ENCODE measurements at regions not wholly inside any gene's neighbourhood (a gene's known extent, or its start where the extent isn't known, plus 50 kb on each side); places are given as distances from the start of the nearest gene placed in this dataset.
"Not testable (repeated sequence)": the region's sequence is repeated elsewhere in the genome, so short reads cannot be mapped to it uniquely, and the experiment has no call there.

DNA sequence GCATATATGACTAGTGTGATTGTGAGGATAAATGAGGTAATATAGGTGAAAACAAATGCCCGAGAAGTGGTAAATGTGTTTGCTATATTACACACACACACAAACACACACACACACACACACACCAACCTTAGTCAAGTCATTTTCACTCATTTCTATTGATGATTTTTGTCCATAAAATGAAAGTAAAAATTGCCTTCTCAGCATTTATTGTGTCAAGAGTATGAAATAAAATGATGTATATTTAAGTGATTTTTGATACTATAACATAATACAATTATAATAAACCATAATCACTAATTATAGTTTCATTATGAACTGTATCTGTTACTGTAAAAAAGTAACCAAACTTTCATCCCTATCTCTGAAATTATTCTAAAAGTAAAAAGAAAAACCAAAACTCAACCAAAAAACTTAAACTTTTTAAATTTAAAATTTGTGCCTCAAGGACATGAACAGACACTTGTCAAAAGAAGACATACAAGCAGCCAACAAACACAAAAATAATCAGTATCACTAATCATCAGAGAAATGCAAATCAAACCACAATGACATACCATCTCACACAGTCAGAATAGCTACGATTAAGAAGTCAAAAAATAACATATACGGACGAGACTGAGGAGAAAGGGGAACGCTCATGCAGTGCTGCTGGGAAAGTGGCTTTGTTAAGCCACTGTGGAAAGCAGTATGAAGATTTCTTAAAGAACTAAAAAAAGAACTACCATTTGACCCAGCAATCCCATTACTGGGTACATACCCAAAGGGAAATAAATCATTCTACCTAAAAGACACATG is 601.0 kb downstream of the TMA16 start:
- DNase-seq (ENCODE audit: low read depth), result no peak

- DNase-seq (ENCODE audit: low read depth), result peak; percentile 1
Observed at GRCh38 chr4:164096766-164097518, 602.5 kb downstream of the TMA16 start.

DNA sequence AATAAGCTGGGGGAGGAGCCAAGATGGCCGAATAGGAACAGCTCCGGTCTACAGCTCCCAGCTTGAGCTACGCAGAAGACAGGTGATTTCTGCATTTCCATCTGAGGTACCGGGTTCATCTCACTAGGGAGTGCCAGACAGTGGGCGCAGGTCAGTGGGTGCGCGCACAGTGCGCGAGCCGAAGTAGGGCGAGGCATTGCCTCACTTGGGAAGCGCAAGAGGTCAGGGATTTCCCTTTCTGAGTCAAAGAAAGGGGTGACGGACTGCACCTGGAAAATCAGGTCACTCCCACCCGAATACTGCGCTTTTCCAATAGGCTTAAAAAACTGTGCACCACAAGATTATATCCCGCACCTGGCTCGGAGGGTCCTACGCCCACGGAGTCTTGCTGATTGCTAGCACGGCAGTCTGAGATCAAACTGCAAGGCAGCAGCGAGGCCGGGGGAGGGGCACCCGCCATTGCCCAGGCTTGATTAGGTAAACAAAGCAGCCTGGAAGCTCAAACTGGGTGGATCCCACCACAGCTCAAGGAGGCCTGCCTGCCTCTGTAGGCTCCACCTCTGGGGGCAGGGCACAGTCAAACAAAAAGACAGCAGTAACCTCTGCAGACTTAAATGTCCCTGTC is 606.4 kb downstream of the TMA16 start:
- DNase-seq (ENCODE audit: low read depth), result not testable (repeated sequence)

DNA sequence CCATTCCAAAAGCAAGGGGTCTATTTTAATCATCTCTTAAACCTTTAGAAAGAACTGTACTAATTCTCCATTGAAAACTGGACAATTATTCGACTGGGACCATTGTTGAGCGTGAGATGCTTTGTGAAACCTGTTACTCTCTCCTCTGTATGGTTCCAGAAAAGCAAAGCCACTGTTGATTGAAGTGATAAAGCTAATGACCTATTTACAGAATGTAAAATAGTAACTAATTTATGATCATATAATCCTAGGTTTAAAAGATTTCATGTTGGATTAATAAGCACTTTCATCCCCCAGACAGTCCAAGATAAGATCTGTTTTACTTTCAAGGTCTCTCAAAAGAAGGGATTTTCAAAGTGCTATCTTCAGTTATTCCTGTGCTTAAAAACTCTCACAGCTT is 614.5 kb downstream of the TMA16 start:
- DNase-seq (ENCODE audit: low read depth), result no peak

- DNase-seq (ENCODE audit: low read depth), result peak; percentile 1
Observed at GRCh38 chr4:164109503-164109902, 615.0 kb downstream of the TMA16 start.

GRCh38 chr4:164115236-164115635 is 620.7 kb downstream of the TMA16 start:
- no peak for DNase-seq (ENCODE audit: low read depth)

DNA sequence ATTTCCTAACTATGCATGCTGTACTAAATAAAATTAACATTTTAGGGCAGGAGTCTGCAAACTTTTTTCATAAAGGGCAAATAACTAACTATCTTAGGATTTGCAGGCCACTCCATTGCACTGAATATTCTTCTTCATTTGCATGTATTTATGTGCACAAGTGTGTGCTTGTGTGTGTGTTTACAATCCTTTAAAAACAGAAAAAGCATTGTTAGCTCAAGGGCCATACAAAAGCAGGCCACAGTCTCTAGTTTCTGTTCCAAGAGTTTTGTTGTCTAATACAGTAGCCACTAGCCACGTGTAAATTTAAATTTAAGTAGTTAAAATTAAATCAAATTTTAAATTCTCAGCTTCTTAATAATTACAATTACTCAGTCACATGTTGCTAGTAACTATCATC is 621.8 kb downstream of the TMA16 start:
- no peak for DNase-seq (ENCODE audit: low read depth)

DNA sequence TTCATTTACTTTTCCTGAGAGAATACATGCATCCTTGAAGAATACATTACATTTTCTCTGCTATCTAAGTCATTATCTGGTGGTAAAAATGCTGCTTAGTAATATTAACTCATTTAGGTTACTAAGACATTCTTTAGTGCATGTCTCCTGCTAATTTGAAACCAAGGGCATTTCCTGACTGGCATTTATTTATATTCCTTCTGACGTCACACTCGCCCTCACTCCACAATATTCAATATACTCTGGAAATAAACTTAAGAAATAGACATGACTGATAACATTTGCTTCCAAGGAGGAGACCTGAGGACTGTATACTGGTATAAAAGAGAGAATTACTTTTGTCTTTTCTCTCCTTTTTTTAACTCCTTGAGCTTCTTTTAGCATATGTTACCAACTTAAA is 619.5 kb upstream of the SMIM31 start:
- DNase-seq (ENCODE audit: low read depth), result no peak

DNA sequence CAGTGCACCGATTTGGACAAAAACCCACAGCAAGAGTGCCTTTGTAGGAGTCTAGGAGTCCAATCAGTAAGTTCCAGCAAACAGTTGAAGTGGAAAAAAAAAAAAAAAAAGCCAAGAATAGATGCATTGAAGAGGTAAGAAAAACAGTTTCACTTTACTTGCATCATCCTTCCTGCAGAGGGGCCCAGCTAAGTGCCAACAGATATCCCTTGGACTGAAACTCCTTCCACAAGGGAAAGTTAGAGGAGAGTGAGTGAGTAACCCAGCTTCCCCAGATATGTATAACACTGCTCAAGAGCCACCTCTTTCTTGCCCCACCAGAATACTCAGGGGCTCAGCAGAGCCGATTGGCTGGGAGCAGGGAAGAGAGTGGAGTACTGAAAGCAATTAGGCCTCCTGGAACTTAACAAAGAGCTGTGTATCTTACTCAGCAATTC is 617.7 kb upstream of the SMIM31 start:
- peak; percentile 3 for DNase-seq (ENCODE audit: low read depth)

DNA sequence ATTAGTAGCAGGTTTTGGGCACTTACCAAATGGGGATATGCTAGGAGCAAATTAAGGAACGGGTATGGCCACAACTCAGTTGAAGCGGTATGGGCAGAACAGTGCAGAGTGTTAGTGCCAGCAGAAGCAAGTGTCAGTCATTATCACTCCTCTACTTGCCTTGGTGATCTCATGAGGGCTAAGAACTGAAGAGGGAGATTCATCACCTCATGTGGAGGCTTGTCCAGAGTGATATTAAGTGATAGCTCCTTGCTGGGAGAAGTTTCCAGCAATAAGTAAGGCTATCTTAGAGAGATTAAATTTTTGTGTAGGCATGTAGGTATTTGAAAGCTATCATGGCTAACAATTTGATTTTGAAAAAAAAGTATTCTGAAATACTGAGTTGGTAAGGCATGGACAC is 615.4 kb upstream of the SMIM31 start:
- no peak for DNase-seq (ENCODE audit: low read depth)

DNA sequence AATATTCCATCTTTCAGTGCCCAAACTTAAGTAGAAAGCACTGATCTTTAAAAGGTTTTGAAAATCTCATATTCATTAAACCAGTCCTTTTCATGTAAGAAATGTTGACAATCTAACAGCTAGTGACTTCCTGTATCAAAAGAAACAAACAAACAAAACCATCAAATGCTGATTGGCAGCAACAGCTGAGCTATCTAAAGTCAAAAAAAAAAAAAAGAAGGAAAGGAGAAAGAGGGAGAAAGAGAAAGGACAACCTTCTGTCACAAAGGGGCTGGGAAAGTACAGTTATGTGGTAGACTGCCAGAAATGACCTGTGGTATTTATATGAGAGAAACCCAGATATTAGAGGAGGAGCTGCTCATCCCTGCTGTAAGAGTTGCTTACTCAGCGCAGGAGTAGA is 614.6 kb upstream of the SMIM31 start:
- no peak for DNase-seq (ENCODE audit: low read depth)

DNA sequence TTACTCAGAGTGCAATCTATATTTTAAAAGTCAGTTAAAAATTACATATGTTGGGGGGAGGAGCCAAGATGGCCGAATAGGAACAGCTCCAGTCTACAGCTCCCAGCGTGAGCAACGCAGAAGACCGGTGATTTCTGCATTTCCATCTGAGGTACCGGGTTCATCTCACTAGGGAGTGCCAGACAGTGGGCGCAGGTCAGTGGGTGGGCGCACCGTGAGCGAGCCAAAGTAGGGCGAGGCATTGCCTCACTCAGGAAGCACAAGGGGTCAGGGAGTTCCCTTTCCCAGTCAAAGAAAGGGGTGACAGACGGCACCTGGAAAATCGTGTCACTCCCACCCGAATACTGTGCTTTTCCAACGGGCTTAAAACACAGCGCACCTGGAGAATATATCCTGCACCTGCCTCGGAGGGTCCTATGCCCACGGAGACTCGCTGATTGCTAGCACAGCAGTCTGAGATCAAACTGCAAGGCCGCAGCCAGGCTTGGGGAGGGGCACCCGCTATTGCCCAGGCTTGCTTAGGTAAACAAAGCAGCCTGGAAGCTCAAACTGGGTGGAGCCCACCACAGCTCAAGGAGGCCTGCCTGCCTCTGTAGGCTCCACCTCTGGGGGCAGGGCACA is 612.1 kb upstream of the SMIM31 start:
- not testable (repeated sequence) for DNase-seq (ENCODE audit: low read depth)

GRCh38 chr4:164154416-164154815 is 599.5 kb upstream of the SMIM31 start:
- no peak for DNase-seq (ENCODE audit: low read depth)

DNA sequence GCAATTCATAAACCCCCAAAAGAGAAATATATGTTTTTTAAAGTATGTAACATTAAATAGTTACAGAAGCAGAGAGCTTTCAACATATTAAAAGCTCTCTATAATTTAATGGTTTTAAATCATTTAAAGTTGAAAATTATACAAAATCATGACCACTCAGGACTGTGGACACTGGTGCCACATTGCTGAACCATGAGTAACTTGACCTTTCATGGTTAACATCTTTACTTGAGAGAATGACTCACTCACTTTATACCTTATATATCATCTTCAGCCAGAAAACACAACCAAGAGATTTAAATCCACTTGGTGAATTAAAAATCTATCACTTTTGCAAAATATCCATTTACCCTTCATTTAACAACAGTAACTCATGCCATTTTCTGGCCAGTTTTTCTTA is 584.3 kb upstream of the SMIM31 start:
- DNase-seq (ENCODE audit: low read depth), result peak; percentile 42

DNA sequence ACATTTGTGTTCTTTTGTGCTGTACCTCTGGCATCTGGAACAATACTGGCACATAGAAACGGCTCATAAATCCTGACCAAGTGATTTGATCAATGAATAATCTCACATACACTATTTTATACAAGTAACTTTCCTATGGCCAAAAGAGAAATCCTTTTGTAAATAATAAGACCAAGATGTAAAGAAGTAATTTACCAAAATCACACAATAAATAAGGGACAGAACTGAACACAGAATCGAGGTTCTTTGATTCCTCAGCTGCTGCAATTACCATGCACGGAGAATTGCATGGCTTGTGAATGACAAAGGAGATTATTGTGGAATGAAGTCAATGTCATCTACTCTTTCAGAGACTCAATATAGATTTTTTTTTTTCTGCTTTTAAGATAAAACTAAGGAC is 576.8 kb upstream of the SMIM31 start:
- DNase-seq (ENCODE audit: low read depth), result no peak

GRCh38 chr4:164177753-164178152 is 576.2 kb upstream of the SMIM31 start:
- DNase-seq (ENCODE audit: low read depth), result no peak

DNA sequence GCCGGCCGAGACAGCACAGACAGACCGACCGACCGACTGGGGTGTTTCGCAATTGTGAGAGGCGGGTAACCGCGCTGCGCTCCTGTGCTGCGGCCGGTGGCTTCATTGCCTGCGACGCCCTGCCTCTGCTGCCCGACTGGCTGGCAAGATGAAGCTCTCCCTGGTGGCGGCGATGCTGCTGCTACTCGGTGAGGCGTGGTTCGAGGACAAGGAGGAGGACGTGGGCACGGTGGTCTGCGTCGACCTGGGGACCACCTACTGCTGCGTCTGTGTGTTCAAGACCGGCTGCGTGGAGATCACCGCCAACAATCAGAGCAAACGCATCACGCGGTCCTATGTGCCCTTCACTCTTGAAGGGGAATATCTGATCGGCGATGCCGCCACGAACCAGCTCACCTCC is 565.7 kb upstream of the SMIM31 start:
- no peak for DNase-seq (ENCODE audit: low read depth)

DNA sequence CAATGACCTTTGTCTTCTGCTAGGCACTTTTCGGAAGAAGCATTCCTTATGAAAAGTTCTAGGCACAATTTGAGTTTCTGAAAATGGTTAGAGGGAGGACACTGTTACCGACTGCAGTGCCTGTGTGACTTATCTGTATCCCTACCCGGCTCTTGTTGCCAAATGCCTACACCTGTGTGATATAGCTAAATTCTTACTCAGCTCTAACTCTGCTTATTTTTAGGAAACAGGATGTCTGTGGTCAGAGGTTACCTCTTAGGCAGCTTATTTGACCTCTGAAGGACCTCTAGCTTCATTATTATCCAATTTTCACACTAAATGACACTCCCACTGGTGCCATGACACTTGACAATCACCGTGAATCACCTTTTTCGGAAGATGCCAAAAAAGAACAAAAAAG is 561.1 kb upstream of the SMIM31 start:
- DNase-seq (ENCODE audit: low read depth), result no peak

DNA sequence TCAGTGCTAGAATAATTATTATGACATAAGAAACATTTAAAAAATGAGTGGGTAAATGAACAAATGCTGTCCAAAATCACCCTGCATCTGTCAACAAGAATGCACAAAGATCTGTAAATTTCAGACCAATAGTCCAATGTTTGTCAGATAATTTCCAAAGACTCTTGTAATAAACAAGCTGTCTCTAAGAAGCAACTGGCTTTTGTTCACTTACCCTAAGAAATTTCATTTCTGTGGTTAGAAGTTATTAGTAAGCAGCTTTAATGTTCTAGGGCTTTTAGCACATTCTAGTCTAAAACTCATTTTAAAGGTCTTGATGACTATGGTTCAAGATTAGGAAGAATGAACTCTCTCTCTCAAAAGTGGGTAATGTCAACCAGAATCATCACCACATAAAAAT is 560.3 kb upstream of the SMIM31 start:
- no peak for DNase-seq (ENCODE audit: low read depth)

- DNase-seq (ENCODE audit: low read depth), result no peak
Observed at GRCh38 chr4:164197556-164197955, 556.4 kb upstream of the SMIM31 start.

GRCh38 chr4:164203476-164203875 is 550.5 kb upstream of the SMIM31 start:
- no peak for DNase-seq (ENCODE audit: low read depth)

GRCh38 chr4:164204434-164204833 is 549.5 kb upstream of the SMIM31 start:
- peak; percentile 54 for DNase-seq (ENCODE audit: low read depth)

GRCh38 chr4:164207460-164207859 is 546.5 kb upstream of the SMIM31 start:
- DNase-seq (ENCODE audit: low read depth), result no peak
